ENCODE measurements at regions not wholly inside any gene's neighbourhood (a gene's known extent, or its start where the extent isn't known, plus 50 kb on each side); places are given as distances from the start of the nearest gene placed in this dataset.

- Mint-ChIP-seq H3K36me3 (ENCODE audit: low read depth) (no peaks in the 10 kb centered on the region), H3K27me3 (ENCODE audit: low read depth) (no peaks in the 10 kb centered on the region), H3K4me3 (no peak overlapping the region), H3K27ac (ENCODE audit: unreplicated experiment) (no peak overlapping the region), H3K9me3 (no peaks in the 10 kb centered on the region), H3K4me1 (no peaks in the 10 kb centered on the region)
- TF ChIP-seq, protein P1, sequence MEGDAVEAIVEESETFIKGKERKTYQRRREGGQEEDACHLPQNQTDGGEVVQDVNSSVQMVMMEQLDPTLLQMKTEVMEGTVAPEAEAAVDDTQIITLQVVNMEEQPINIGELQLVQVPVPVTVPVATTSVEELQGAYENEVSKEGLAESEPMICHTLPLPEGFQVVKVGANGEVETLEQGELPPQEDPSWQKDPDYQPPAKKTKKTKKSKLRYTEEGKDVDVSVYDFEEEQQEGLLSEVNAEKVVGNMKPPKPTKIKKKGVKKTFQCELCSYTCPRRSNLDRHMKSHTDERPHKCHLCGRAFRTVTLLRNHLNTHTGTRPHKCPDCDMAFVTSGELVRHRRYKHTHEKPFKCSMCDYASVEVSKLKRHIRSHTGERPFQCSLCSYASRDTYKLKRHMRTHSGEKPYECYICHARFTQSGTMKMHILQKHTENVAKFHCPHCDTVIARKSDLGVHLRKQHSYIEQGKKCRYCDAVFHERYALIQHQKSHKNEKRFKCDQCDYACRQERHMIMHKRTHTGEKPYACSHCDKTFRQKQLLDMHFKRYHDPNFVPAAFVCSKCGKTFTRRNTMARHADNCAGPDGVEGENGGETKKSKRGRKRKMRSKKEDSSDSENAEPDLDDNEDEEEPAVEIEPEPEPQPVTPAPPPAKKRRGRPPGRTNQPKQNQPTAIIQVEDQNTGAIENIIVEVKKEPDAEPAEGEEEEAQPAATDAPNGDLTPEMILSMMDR (conservative IDR thresholded peaks at IDR 0.05): no peak
- no peak for DNase-seq (ENCODE audit: low read depth, low spot score)
Observed at GRCh38 chr3:88704338-88704737, 403.1 kb upstream of the EPHA3 start.

GRCh38 chr3:88707837-88708236 lies 399.6 kb upstream of the EPHA3 start:
- DNase-seq (ENCODE audit: low read depth, low spot score): no peak
- Mint-ChIP-seq H3K27ac (ENCODE audit: unreplicated experiment) (no peak overlapping the region), H3K27me3 (ENCODE audit: low read depth) (no peaks in the 10 kb centered on the region)

DNA sequence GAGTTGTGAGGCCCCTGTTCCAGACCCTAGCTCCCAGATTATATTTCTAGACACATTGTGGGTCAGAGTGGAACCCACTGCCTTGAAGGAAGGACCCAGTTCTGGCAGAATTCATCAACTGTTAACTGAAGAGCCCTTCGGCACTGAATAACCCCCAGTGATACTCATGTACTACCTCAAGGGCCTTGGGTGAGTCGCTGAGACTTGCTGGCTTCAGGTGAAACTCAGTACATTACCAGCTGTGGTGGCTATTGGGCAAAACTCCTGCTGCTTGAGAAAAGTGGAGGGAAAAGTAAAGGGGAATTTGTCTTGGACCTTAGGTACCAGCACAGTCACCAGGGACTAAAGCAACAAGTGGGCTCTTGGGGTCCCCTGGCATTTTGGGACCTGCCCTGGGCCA lies 394.9 kb upstream of the EPHA3 start:
- DNase-seq (ENCODE audit: low read depth, low spot score): no peak
- no peaks in the 10 kb centered on the region for H3K4me1 Mint-ChIP-seq
- no peaks in the 10 kb centered on the region for H3K27me3 Mint-ChIP-seq (ENCODE audit: low read depth)
- H3K36me3 Mint-ChIP-seq (ENCODE audit: low read depth): no peaks in the 10 kb centered on the region
- peaks cover 7% of the 10 kb centered on the region for H3K9me3 Mint-ChIP-seq
- TF ChIP-seq, protein P1 (conservative IDR thresholded peaks at IDR 0.05): no peak
- H3K4me3 Mint-ChIP-seq: no peak overlapping the region
- no peak overlapping the region for H3K27ac Mint-ChIP-seq (ENCODE audit: unreplicated experiment)

More at GRCh38 chr3:88707837-88708236, 399.6 kb upstream of the EPHA3 start:
- H3K9me3 Mint-ChIP-seq: no peaks in the 10 kb centered on the region
- TF ChIP-seq, protein P1 (conservative IDR thresholded peaks at IDR 0.05): no peak
- no peaks in the 10 kb centered on the region for H3K36me3 Mint-ChIP-seq (ENCODE audit: low read depth)
- H3K4me3 Mint-ChIP-seq: no peak overlapping the region
- no peaks in the 10 kb centered on the region for H3K4me1 Mint-ChIP-seq

- TF ChIP-seq, protein P1 (conservative IDR thresholded peaks at IDR 0.05): no peak
Observed at GRCh38 chr3:88713233-88713691, 394.2 kb upstream of the EPHA3 start.

DNA sequence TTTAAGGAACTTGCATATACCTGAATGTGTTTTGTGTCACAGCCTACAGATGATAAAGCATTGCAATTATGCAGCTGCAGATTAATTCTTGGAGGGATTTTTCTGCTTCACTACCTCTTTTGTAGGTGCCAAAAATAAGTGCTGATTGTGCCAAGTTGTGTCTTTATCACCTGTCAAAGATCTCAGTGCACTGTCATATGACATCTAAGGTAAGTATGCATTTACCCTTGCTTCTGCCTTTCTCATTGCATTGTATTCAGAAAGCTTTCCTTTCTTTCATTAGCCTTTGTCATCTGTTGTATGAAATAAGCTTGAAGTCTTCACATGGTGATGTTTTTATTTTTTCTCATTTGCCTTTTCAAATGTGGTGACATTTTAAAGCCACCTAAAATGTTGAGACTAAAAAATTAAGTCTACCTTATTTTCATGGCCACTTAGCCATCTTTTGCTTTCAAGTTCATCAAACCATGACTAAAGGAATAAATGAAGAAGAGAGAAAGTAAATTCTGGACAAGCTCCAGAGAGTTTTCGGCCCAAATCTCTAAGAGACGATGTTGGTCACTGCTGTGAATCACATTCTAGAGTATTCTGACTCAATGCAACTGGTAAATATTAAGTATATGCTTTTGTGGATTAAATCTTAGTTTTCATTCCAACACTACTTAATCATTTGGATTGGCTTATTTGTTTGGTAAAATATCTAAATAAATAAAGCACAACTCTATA lies 381.8 kb upstream of the EPHA3 start:
- Mint-ChIP-seq H3K4me1 (no peaks in the 10 kb centered on the region), H3K36me3 (ENCODE audit: low read depth) (no peaks in the 10 kb centered on the region), H3K9me3 (peaks cover 4% of the 10 kb centered on the region), H3K27me3 (ENCODE audit: low read depth) (no peaks in the 10 kb centered on the region), H3K4me3 (no peak overlapping the region), H3K27ac (ENCODE audit: unreplicated experiment) (no peak overlapping the region)
- DNase-seq (ENCODE audit: low read depth, low spot score): no peak
- TF ChIP-seq, protein P1 (conservative IDR thresholded peaks at IDR 0.05): no peak

More at GRCh38 chr3:88713233-88713691, 394.2 kb upstream of the EPHA3 start:
- no peaks in the 10 kb centered on the region for H3K4me1 Mint-ChIP-seq
- DNase-seq (ENCODE audit: low read depth, low spot score): no peak
- no peak overlapping the region for H3K4me3 Mint-ChIP-seq
- H3K27ac Mint-ChIP-seq (ENCODE audit: unreplicated experiment): no peak overlapping the region
- H3K36me3 Mint-ChIP-seq (ENCODE audit: low read depth): no peaks in the 10 kb centered on the region
- peaks cover 7% of the 10 kb centered on the region for H3K9me3 Mint-ChIP-seq
- H3K27me3 Mint-ChIP-seq (ENCODE audit: low read depth): no peaks in the 10 kb centered on the region

All from neural crest cell (in vitro differentiated cells).